Keratinocyte (primary cell): ENCODE measurements at regions not wholly inside any gene's neighbourhood (a gene's known extent, or its start where the extent isn't known, plus 50 kb on each side); places are given as distances from the start of the nearest gene placed in this dataset.

Source experiments
- DNase-seq: peaks from one replicate; pipeline ENCODE4 v3.0.0-alpha.2; 2011; ENCODE audit warnings: low read depth, missing footprints, low spot score
- FAIRE-seq: peaks from 2 replicates; lab custom pipeline; 2011; peaks lifted over from hg19 to GRCh38; lab: Jason Lieb, UNC
- H2AFZ ChIP-seq: 2 replicates; pipeline ENCODE4 v1.6.0; 2012; ENCODE audit warnings: low read length, control low read depth, inconsistent platforms; ENCODE audit not compliant: control insufficient read depth
- H3K27ac ChIP-seq: 2 replicates; pipeline ENCODE4 v1.5.1; 2011; ENCODE audit warnings: low read length; ENCODE audit not compliant: control insufficient read depth, insufficient read depth
- H3K27me3 ChIP-seq: 3 replicates; pipeline ENCODE4 v1.6.0; 2011; ENCODE audit warnings: low read length; ENCODE audit not compliant: control insufficient read depth, insufficient read depth; ENCODE audit errors: extremely low read depth
- H3K36me3 ChIP-seq, 2 experiments: 2 replicates in 1 of 2; 3 replicates in 1 of 2; pipeline ENCODE4 v1.5.1; 2011; ENCODE audit warnings: low read length in 2 of 2, mild to moderate bottlenecking in 1 of 2; ENCODE audit not compliant: control insufficient read depth in 2 of 2, insufficient read depth in 2 of 2; ENCODE audit errors: extremely low read depth in 1 of 2
- H3K4me1 ChIP-seq: 3 replicates; pipeline ENCODE4 v1.5.1; 2011; ENCODE audit warnings: low read length; ENCODE audit not compliant: control insufficient read depth, insufficient read depth; ENCODE audit errors: extremely low read depth
- H3K4me2 ChIP-seq: 3 replicates; pipeline ENCODE4 v1.6.0; 2011; ENCODE audit warnings: low read depth, low read length; ENCODE audit not compliant: control insufficient read depth, insufficient read depth; ENCODE audit errors: extremely low read depth
- H3K4me3 ChIP-seq, 3 experiments: fragments of 200-600 bp in 1 of 3; sonication (generic) in 1 of 3; 2 replicates in 2 of 3; 3 replicates in 1 of 3; pipeline ENCODE4 v1.5.1; 2011 to 2016; ENCODE audit warnings: low read length in 3 of 3, mild to moderate bottlenecking in 3 of 3, control low read depth in 2 of 3, inconsistent platforms in 1 of 3, low read depth in 1 of 3, mixed read lengths in 1 of 3, mixed run types in 1 of 3, moderate library complexity in 1 of 3; ENCODE audit not compliant: control insufficient read depth in 2 of 3, insufficient read depth in 2 of 3; ENCODE audit errors: extremely low read depth in 1 of 3
- H3K79me2 ChIP-seq: 2 replicates; pipeline ENCODE4 v1.6.0; 2012; ENCODE audit warnings: low read length; ENCODE audit not compliant: control insufficient read depth, insufficient read depth
- H3K9ac ChIP-seq: 3 replicates; pipeline ENCODE4 v1.6.0; 2011; ENCODE audit warnings: low read length; ENCODE audit not compliant: control insufficient read depth, insufficient read depth; ENCODE audit errors: extremely low read depth
- H3K9me1 ChIP-seq: 3 replicates; pipeline ENCODE4 v1.6.0; 2011; ENCODE audit warnings: low read length; ENCODE audit not compliant: control insufficient read depth, insufficient read depth; ENCODE audit errors: extremely low read depth
- H3K9me3 ChIP-seq: 2 replicates; pipeline ENCODE4 v1.5.1; 2012; ENCODE audit warnings: low read depth, low read length; ENCODE audit not compliant: control insufficient read depth
- H4K20me1 ChIP-seq: 3 replicates; pipeline ENCODE4 v1.6.0; 2011; ENCODE audit warnings: low read length; ENCODE audit not compliant: control insufficient read depth, insufficient read depth; ENCODE audit errors: extremely low read depth
- CTCF ChIP-seq, 3 experiments: IDR thresholded peaks in 1 of 3; conservative IDR thresholded peaks in 1 of 3; optimal IDR thresholded peaks in 1 of 3; 2 replicates in 2 of 3; 3 replicates in 1 of 3; pipeline versions ENCODE3 to v1.5.1; 2011; ENCODE audit warnings: low read length in 3 of 3, mild to moderate bottlenecking in 3 of 3, moderate library complexity in 2 of 3, control low read depth in 1 of 3, inconsistent platforms in 1 of 3; ENCODE audit not compliant: insufficient read depth in 2 of 3; ENCODE audit errors: extremely low read depth in 1 of 3
- EZH2 ChIP-seq: IDR thresholded peaks from one replicate; pipeline ENCODE4 v1.6.1; 2012; ENCODE audit warnings: inconsistent platforms, mild to moderate bottlenecking, low read length, moderate library complexity
- dilution Hi-C: fragments of 300-500 bp; cut with MboI; formaldehyde crosslinking; loops from one replicate; pipeline ENCODE4 v1.7.0; 2020; ENCODE audit warnings: low sequenced_read_pairs; ENCODE audit not compliant: extremely low pct_ligation_motif_present

GRCh38 chr6:43981363-43981990 lies 145.8 kb downstream of the MRPL14 start:
- Histone ChIP-seq H3K4me2 (no peak overlapping the region), H3K36me3 (no peaks in the 10 kb centered on the region), H3K9ac (no peak overlapping the region), H3K4me3 (no peak overlapping the region), H3K9me1 (no peaks in the 10 kb centered on the region), H3K79me2 (no peaks in the 10 kb centered on the region), H3K9me3 (no peaks in the 10 kb centered on the region), H4K20me1 (no peaks in the 10 kb centered on the region), H3K27ac (no peak overlapping the region), H3K27me3 (peaks cover 14% of the 10 kb centered on the region), H2AFZ (no peak overlapping the region), H3K4me1 (peaks cover 3% of the 10 kb centered on the region)
- DNase-seq, result no peak
- dilution Hi-C loops, result no loop called here
- FAIRE-seq, result no peak
- TF ChIP-seq CTCF (optimal IDR thresholded peaks at IDR 0.05 in 1 of 3, IDR thresholded peaks at IDR 0.05 in 1 of 3, conservative IDR thresholded peaks at IDR 0.05 in 1 of 3; ENCODE audit: extremely low read depth in 1 of 3, insufficient read depth in 2 of 3, low read length in 3 of 3) (no peak), EZH2 (no peak)

GRCh38 chr6:43980004-43980795 lies 147.1 kb downstream of the MRPL14 start:
- Histone ChIP-seq H3K4me1 (peaks cover 6% of the 10 kb centered on the region), H3K79me2 (no peaks in the 10 kb centered on the region), H4K20me1 (no peaks in the 10 kb centered on the region), H3K9me1 (no peaks in the 10 kb centered on the region), H3K9ac (no peak overlapping the region), H3K4me3 (no peak overlapping the region), H3K36me3 (no peaks in the 10 kb centered on the region), H3K4me2 (no peak overlapping the region), H3K27me3 (peaks cover 3% of the 10 kb centered on the region), H3K9me3 (no peaks in the 10 kb centered on the region), H2AFZ (no peak overlapping the region), H3K27ac (no peak overlapping the region)
- DNase-seq (no peak), FAIRE-seq (no peak)
- dilution Hi-C loops, result no loop called here
- TF ChIP-seq CTCF (optimal IDR thresholded peaks at IDR 0.05 in 1 of 3, IDR thresholded peaks at IDR 0.05 in 1 of 3, conservative IDR thresholded peaks at IDR 0.05 in 1 of 3; ENCODE audit: extremely low read depth in 1 of 3, insufficient read depth in 2 of 3, low read length in 3 of 3), result no peak
- no peak for TF ChIP-seq EZH2
